T47D (cell line): ENCODE measurements at regions not wholly inside any gene's neighbourhood (a gene's known extent, or its start where the extent isn't known, plus 50 kb on each side); places are given as distances from the start of the nearest gene placed in this dataset.

Experiments used
- DNase-seq, 2 experiments: peaks; one replicate each; pipeline versions ENCODE4 v3.0.0 to v3.0.0-alpha.2; 2011 to 2012; ENCODE audit warnings: low read depth in 1 of 2, low spot score in 1 of 2
- JUND ChIP-seq: IDR thresholded peaks from 2 replicates; pipeline ENCODE4 v1.6.1; 2012; ENCODE audit warnings: low read depth
- in situ Hi-C: cut with HindIII; loops from 2 replicates; pipeline ENCODE4 v1.10.0; 2016; ENCODE audit warnings: low sequenced_read_pairs, low pct_unique_long_range_greater_than_20kb

GRCh38 chr7:52980129-52980528 lies 55.3 kb upstream of the POM121L12 start:
- no peak for TF ChIP-seq JUND
- no peak for DNase-seq
- in situ Hi-C loops, result no loop called here

- no peak for DNase-seq
- TF ChIP-seq JUND, result no peak
- in situ Hi-C loops, result no loop called here
Measured at GRCh38 chr7:52973126-52973525, 62.3 kb upstream of the POM121L12 start.

- in situ Hi-C loops, result no loop called here
- peak in 1 of 2 experiments; percentile 43 for DNase-seq
- no peak for TF ChIP-seq JUND
Measured at GRCh38 chr7:52962402-52963076, 72.9 kb upstream of the POM121L12 start.

GRCh38 chr7:52961084-52961483 lies 74.3 kb upstream of the POM121L12 start:
- DNase-seq, result no peak
- no peak for TF ChIP-seq JUND
- in situ Hi-C loops, result no loop called here

GRCh38 chr7:52959878-52960660 lies 75.4 kb upstream of the POM121L12 start:
- no peak for TF ChIP-seq JUND
- in situ Hi-C loops, result no loop called here
- DNase-seq, result no peak

- no peak for TF ChIP-seq JUND
- in situ Hi-C loops, result no loop called here
- DNase-seq, result peak in 1 of 2 experiments; percentile 45
Measured at GRCh38 chr7:52959336-52959735, 76.1 kb upstream of the POM121L12 start.

GRCh38 chr7:52958621-52959140 lies 76.8 kb upstream of the POM121L12 start:
- in situ Hi-C loops, result no loop called here
- DNase-seq, result no peak
- TF ChIP-seq JUND, result no peak

- no peak for TF ChIP-seq JUND
- in situ Hi-C loops, result no loop called here
- peak in 1 of 2 experiments; percentile 44 for DNase-seq
Measured at GRCh38 chr7:52956379-52956915, 79.0 kb upstream of the POM121L12 start.

- no peak for TF ChIP-seq JUND
- in situ Hi-C loops, result no loop called here
- DNase-seq, result no peak
Measured at GRCh38 chr7:52955522-52955921, 79.9 kb upstream of the POM121L12 start.

- in situ Hi-C loops, result no loop called here
- no peak for DNase-seq
- no peak for TF ChIP-seq JUND
Measured at GRCh38 chr7:52944921-52945320, 90.5 kb upstream of the POM121L12 start.

GRCh38 chr7:52940481-52940880 lies 95.0 kb upstream of the POM121L12 start:
- TF ChIP-seq JUND, result no peak
- in situ Hi-C loops, result no loop called here
- no peak for DNase-seq

- TF ChIP-seq JUND, result no peak
- in situ Hi-C loops, result no loop called here
- DNase-seq, result no peak
Measured at GRCh38 chr7:52938455-52939133, 96.8 kb upstream of the POM121L12 start.

- no peak for DNase-seq
- in situ Hi-C loops, result no loop called here
- no peak for TF ChIP-seq JUND
Measured at GRCh38 chr7:52936750-52937149, 98.7 kb upstream of the POM121L12 start.
